Mucosa of rectum (tissue), 2 donors: ENCODE measurements at regions not wholly inside any gene's neighbourhood (a gene's known extent, or its start where the extent isn't known, plus 50 kb on each side); places are given as distances from the start of the nearest gene placed in this dataset.

Source experiments
- H3K27ac ChIP-seq, 2 donors: one replicate each; pipeline ENCODE4 v1.7.0; 2013; ENCODE audit warnings: inconsistent platforms in 2 of 2, low read depth in 2 of 2, low read length in 2 of 2
- H3K27me3 ChIP-seq, 2 donors: one replicate each; pipeline ENCODE4 v1.7.0; 2013; ENCODE audit warnings: low read length in 2 of 2; ENCODE audit not compliant: control insufficient read depth in 2 of 2, insufficient read depth in 2 of 2
- H3K36me3 ChIP-seq, 2 donors: one replicate each; pipeline ENCODE4 v1.7.0; 2013; ENCODE audit warnings: low read length in 2 of 2; ENCODE audit not compliant: control insufficient read depth in 2 of 2, insufficient read depth in 2 of 2
- H3K4me1 ChIP-seq, 2 donors: one replicate each; pipeline ENCODE4 v1.7.0; 2013; ENCODE audit warnings: low read length in 2 of 2, mild to moderate bottlenecking in 1 of 2; ENCODE audit not compliant: control insufficient read depth in 2 of 2, insufficient read depth in 2 of 2
- H3K4me3 ChIP-seq, 2 donors: one replicate each; pipeline ENCODE4 v1.7.0; 2013; ENCODE audit warnings: low read length in 2 of 2
- H3K9ac ChIP-seq, 2 donors: one replicate each; pipeline ENCODE4 v1.7.0; 2013; ENCODE audit warnings: low read length in 2 of 2, low read depth in 1 of 2, mild to moderate bottlenecking in 1 of 2
- H3K9me3 ChIP-seq, 2 donors: one replicate each; pipeline ENCODE4 v1.7.0; 2013; ENCODE audit warnings: low read length in 2 of 2; ENCODE audit not compliant: control insufficient read depth in 2 of 2
- donor health status: healthy.
- donor health status: Normal muscosa, but diverticular disease.

DNA sequence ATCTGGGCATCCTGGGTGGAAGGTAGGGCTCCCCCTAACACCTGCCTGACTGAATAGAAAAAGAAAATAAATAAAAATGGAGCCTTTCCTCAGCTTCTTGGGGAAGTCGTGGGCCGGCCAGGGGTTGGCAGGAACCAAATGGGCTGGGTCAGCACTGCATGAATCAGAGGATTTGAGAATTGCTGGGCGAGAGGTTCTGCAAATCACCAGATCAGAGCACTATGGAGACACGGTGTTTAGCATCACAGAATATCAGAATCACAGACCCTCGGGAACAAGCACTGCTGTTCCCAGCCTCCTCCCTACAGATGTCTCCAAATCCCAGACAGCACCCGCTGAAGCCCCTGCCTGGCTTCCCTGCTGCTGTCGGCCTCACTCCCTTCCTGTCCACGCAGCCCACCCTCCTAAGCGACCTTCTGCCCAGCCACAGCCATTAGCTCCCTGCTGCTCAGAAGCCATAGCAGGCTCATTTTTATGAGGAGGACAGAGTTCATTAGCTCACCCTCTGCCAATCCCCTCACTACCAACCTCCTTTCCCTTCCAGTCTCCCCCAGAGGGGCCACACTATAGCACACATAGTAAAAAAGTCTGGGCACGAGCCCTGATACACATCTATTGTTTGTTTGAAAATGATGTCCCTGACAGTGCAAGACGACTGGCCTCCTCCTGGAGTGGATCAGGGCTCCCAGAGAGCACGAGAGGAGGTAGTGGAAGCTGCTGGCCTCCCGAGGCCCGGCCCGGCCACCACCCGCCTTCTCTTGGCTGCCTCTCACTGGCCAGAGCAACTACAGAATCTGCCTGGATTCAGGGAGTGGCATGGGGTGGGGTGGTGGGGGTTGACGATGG, 64.6 kb upstream of the TAF1B start:
- Histone ChIP-seq H3K9me3 (no peaks in the 10 kb centered on the region), H3K9ac (no peak overlapping the region), H3K36me3 (no peaks in the 10 kb centered on the region), H3K4me3 (no peak overlapping the region), H3K4me1 (peaks cover 5 to 10% of the 10 kb centered on the region in 2 donors), H3K27me3 (no peaks in the 10 kb centered on the region), H3K27ac (no peak overlapping the region)

DNA sequence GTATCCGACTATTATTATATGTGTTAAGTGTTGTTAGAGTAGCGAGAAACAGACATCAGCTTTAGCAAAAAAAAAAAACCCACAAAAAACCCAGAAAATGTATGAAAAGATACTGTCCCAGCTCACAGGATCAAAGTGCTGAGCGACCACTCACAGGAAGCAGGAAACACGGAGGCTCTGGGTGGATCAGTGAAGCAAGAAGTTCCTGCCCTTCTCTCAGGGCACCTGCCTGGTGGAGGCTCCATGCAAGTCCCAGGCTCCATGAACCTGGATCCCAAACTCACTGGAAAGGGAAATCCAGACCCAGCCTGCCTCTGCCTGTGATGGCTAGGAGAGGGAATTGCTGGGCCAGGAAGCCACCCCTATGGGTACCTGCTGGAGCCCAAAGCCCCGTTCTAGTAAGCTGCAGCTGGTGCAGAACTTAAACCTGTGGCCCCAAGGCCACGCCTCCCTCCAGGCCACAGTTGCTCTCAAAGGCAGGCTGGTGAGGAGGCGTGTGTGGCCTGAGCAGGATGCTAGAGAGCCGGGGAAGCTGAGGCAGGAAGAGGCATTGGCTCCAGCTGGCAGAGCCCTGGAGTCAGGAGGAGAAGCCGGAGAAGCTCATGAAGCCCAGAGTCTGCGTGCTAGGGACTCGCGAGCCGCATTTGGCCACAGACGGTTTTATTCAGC, 63.5 kb upstream of the TAF1B start:
- Histone ChIP-seq H3K9me3 (no peaks in the 10 kb centered on the region), H3K4me1 (peaks cover 2 to 6% of the 10 kb centered on the region in 2 donors), H3K27ac (no peak overlapping the region), H3K27me3 (no peaks in the 10 kb centered on the region), H3K4me3 (no peak overlapping the region), H3K9ac (peak overlapping the region in 1 of 2 donors; percentile 8), H3K36me3 (no peaks in the 10 kb centered on the region)

DNA sequence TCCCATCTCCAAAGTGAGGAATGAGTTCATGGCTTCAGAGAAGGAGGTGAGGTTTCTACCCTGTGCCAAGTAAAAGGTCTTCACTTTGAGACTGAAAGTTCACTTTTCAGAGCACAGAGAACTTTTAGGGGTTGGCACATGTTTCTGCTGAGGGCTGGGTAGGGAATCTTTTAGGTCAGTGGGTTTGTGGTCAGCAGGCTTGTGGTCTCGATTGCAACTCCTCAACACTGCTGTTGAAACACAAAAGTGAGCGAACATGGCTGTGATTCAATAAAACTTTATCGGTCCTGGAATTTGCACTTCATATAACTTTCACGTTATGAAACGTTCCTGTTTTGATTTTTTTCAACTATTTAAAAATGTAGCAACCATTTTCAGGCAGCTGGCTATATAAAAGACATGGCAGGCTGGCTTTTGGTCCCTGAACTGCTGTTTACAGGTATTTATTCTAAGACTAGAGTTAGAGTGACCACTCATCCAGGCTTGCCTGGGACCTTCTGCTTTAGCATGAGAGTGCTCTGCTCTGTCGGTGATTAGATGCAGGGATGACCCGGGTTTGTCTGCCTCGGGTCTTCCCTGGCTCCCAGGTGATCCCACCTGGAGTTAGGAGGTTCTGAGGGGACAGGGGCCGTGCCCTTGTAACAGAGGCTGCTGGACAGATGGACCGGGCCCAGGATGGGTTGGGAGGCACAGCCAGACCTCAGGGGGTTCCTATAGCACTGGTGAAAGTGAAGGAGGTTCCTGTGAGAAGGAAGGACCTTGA, 62.7 kb upstream of the TAF1B start:
- H3K27ac ChIP-seq, result no peak overlapping the region
- H3K9me3 ChIP-seq, result no peaks in the 10 kb centered on the region
- H3K36me3 ChIP-seq, result no peaks in the 10 kb centered on the region
- no peak overlapping the region for H3K9ac ChIP-seq
- H3K4me3 ChIP-seq, result no peak overlapping the region
- H3K4me1 ChIP-seq, result peaks cover 2 to 6% of the 10 kb centered on the region in 2 donors
- no peaks in the 10 kb centered on the region for H3K27me3 ChIP-seq

DNA sequence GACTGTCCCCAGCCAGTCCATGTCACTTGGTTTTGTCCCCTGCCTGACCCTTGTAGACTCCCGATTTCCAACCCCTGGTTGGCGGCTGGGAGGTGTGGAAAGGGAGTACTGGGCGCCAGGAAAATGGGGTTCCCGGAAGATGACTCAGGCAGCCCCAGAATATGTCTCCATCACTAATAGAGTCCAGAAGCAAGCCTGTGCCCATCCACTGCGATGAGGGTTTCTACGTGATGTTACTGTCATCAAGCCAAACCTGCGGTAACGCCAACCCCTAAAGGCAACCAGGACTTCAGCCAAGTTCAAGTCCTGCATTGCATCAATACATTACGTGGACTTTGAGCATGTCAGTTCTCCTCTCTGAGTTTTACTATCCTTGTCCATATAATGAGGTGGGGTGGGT, 62.0 kb upstream of the TAF1B start:
- no peak overlapping the region for H3K27ac ChIP-seq
- peaks cover 2 to 6% of the 10 kb centered on the region in 2 donors for H3K4me1 ChIP-seq
- H3K9me3 ChIP-seq, result no peaks in the 10 kb centered on the region
- H3K36me3 ChIP-seq, result no peaks in the 10 kb centered on the region
- no peak overlapping the region for H3K4me3 ChIP-seq
- H3K27me3 ChIP-seq, result no peaks in the 10 kb centered on the region
- no peak overlapping the region for H3K9ac ChIP-seq

DNA sequence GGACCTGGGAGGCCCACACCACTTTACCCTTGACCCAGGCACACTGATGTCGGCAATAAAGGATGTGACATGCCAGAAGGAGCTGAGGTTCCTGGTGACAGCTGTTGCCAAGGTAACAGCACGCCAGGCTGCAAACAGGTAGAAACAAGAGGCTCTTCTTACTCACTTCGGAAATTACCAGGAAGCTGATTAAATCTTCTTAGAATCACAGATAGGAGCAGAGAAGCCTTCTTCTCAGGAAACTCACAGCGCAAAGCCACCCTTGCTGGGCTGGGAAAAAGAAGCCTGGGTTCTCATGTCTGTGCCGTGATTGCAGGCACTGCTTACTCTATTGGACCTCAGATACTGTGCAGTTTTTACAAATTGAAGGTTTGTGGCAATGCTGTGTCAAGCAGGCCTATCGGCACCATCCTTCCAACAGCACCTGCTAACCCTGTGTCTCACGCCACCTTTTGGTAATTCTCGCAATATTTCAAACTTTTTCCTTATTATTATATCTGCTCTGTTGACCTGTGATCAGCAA, 61.0 kb upstream of the TAF1B start:
- H3K9me3 ChIP-seq, result no peaks in the 10 kb centered on the region
- H3K36me3 ChIP-seq, result no peaks in the 10 kb centered on the region
- no peak overlapping the region for H3K4me3 ChIP-seq
- H3K4me1 ChIP-seq, result peaks cover 2 to 6% of the 10 kb centered on the region in 2 donors
- no peak overlapping the region for H3K9ac ChIP-seq
- peak overlapping the region in 1 of 2 donors; percentile 14 for H3K27ac ChIP-seq
- no peaks in the 10 kb centered on the region for H3K27me3 ChIP-seq

DNA sequence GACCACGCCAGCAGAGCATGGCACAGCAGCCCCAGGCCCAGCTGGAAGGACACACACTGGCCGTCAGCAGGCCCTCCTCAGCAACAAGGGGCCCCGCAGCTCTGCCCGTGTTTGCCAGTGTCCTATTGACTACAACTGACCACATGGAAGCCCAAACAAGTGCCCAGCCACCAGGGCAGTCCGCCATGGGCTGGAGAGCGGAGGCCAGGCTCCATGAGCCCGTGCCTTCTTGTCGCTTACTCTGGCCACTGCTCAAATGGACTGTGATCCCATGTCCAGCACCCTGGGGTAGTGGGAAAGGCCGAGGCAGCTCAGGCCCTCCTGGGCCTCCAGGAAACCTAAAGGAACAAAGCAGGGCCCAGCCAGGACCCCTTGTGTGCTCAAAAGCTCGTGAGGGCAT, 53.9 kb upstream of the TAF1B start:
- H3K9me3 ChIP-seq, result no peaks in the 10 kb centered on the region
- no peaks in the 10 kb centered on the region for H3K27me3 ChIP-seq

DNA sequence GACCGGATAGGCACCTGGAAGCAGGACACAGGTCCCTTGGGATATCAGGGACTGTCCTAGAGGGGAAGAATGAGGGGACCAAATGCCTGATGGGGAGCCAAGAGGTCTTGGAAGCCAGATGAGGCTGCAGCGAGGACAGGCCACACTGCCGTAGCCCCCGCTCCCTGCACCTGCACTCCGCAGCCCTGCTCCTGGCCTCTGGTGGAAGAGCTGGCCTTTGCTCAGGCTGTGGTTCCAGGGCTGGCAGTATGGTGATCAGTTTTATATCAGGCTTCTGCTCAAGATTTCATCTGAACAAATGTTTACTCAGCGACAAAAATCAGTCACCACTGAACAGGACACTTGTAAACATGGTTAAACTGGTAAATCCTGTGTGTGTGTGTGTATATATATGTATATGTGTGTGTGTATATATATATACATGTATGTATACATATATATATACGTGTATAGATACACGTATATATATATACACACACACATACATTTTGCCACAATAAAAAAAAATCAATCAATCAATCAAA, 52.5 kb upstream of the TAF1B start:
- no peaks in the 10 kb centered on the region for H3K36me3 ChIP-seq
- no peaks in the 10 kb centered on the region for H3K9me3 ChIP-seq
- no peaks in the 10 kb centered on the region for H3K4me1 ChIP-seq
- H3K9ac ChIP-seq, result no peak overlapping the region
- H3K4me3 ChIP-seq, result no peak overlapping the region
- H3K27ac ChIP-seq, result no peak overlapping the region
- no peaks in the 10 kb centered on the region for H3K27me3 ChIP-seq

More for the DNA sequence above, 53.9 kb upstream of the TAF1B start:
- H3K4me3 ChIP-seq, result no peak overlapping the region
- H3K36me3 ChIP-seq, result no peaks in the 10 kb centered on the region
- no peaks in the 10 kb centered on the region for H3K4me1 ChIP-seq
- H3K9ac ChIP-seq, result no peak overlapping the region
- H3K27ac ChIP-seq, result no peak overlapping the region

DNA sequence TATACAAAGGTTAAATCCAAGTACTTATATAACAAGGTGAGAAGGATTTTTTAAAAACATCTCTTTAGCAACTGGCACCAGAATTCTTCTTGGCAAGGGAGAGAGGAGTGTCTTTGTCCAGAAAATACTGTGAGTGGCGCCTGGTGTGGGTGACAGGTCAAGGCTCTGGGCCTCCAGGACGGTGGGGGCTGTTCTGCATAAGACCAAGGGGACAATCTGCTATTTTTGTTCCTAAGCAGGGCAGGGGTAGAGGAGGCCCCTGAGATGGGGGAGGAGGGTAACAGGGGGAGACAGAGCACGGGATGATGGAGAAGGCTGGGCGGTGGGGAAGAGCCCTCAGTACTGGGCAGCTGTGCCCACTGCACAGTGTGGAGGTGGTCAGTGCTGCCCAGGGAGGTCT, 51.6 kb upstream of the TAF1B start:
- Histone ChIP-seq H3K9ac (no peak overlapping the region), H3K4me3 (no peak overlapping the region), H3K27me3 (no peaks in the 10 kb centered on the region), H3K9me3 (no peaks in the 10 kb centered on the region), H3K27ac (no peak overlapping the region), H3K4me1 (no peaks in the 10 kb centered on the region), H3K36me3 (no peaks in the 10 kb centered on the region)

DNA sequence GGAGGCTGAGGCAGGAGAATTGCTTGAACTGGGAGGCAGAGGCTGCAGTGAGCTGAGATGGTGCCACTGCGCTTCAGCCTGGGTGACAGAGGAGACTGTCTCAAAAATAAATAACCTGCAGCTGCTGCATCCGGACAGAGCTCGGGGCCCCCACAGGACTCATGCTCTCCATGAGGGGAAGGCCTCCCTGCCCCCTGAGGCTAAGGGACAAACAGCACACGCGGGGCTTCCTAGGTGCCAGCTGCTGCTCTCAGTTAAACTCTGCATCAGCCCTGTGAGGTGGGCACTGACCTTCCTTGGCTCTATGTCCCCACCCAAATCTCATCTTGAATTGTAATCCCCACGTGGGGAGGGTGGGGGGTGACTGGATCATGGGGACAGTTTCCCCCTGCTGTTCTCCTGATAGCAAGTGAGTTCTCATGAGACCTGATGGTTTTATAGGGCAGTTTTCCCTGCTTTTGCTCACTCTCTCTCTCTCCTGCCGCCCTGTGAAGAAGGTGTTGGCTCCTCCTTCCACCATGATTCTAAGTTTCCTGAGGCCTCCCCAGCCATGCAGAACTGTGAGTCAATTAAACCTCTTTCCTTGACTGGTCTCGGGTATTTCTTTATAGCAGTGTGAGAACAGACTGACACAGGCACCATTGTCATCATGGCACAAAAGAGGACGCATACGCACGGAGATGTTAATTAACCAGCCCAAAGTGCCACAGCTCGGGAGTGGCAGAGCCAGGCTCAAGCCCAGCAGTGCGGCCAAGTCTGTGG, 49.9 kb upstream of the TAF1B start:
- peaks cover 8% of the 10 kb centered on the region in 2 donors for H3K4me1 ChIP-seq
- no peaks in the 10 kb centered on the region for H3K9me3 ChIP-seq
- no peak overlapping the region for H3K9ac ChIP-seq
- H3K27me3 ChIP-seq, result no peaks in the 10 kb centered on the region
- no peak overlapping the region for H3K27ac ChIP-seq
- H3K36me3 ChIP-seq, result no peaks in the 10 kb centered on the region
- H3K4me3 ChIP-seq, result no peak overlapping the region
